PC-3 (cell line): ENCODE measurements at regions not wholly inside any gene's neighbourhood (a gene's known extent, or its start where the extent isn't known, plus 50 kb on each side); places are given as distances from the start of the nearest gene placed in this dataset.

Experiments used
- ATAC-seq: fragments of 200-7000 bp; cut with Tn5 transposase; 2 replicates; pipeline ENCODE4 v1.9.1; 2020; ENCODE audit warnings: mild to moderate bottlenecking, moderate library complexity
- BruUV-seq: library from RNA; stranded (reverse); fragments of 400-500 nt; replicated peaks from 2 replicates; lab custom pipeline; 2021; lab: Mats Ljungman, UMichigan
- CTCF ChIA-PET: fragments of 300-600 bp; sonication (Branson Sonifier 250); formaldehyde crosslinking; loops from one replicate; lab custom pipeline; 2022; ENCODE audit warnings: antibody characterized with exemption; lab: Charles Lee
- POLR2A ChIA-PET: fragments of 300-600 bp; sonication (Branson Sonifier 250); formaldehyde crosslinking; loops from one replicate; lab custom pipeline; 2022; ENCODE audit warnings: antibody characterized with exemption; ENCODE audit not compliant: unreplicated experiment; lab: Charles Lee
- DNase-seq: peaks from one replicate; pipeline ENCODE4 v3.0.0-alpha.2; 2015
- H2AFZ ChIP-seq: fragments of 300-600 bp; sonication (generic); 2 replicates; pipeline ENCODE4 v1.6.0; 2016; ENCODE audit warnings: antibody characterized with exemption, low read length
- H3F3A ChIP-seq: fragments of 300-600 bp; sonication (generic); one replicate; pipeline ENCODE4 v1.6.0; 2017; ENCODE audit warnings: antibody characterized with exemption, low read length, control low read depth, mild to moderate bottlenecking; ENCODE audit not compliant: unreplicated experiment
- H3K27ac ChIP-seq: fragments of 300-600 bp; sonication (generic); 2 replicates; pipeline ENCODE4 v1.5.1; 2016; ENCODE audit warnings: mild to moderate bottlenecking, low read length
- H3K27me3 ChIP-seq: fragments of 300-600 bp; sonication (generic); 2 replicates; pipeline ENCODE4 v1.6.1; 2016; ENCODE audit warnings: low read length, mixed read lengths
- H3K36me3 ChIP-seq: fragments of 300-600 bp; sonication (generic); 2 replicates; pipeline ENCODE4 v1.6.1; 2016; ENCODE audit warnings: low read depth, mixed run types, low read length, mixed read lengths
- H3K4me1 ChIP-seq: fragments of 300-600 bp; sonication (generic); 2 replicates; pipeline ENCODE4 v1.5.1; 2016; ENCODE audit warnings: low read length; ENCODE audit not compliant: insufficient read depth
- H3K4me2 ChIP-seq: fragments of 300-600 bp; sonication (generic); 2 replicates; pipeline ENCODE4 v1.6.0; 2016; ENCODE audit warnings: low read length
- H3K4me3 ChIP-seq: fragments of 300-600 bp; sonication (generic); 2 replicates; pipeline ENCODE4 v1.5.1; 2016; ENCODE audit warnings: mild to moderate bottlenecking, low read length, mixed read lengths
- H3K79me2 ChIP-seq: fragments of 300-600 bp; sonication (generic); 2 replicates; pipeline ENCODE4 v1.6.1; 2017; ENCODE audit warnings: low read length, mixed read lengths
- H3K9ac ChIP-seq: fragments of 300-600 bp; sonication (generic); 2 replicates; pipeline ENCODE4 v1.6.0; 2016; ENCODE audit warnings: mild to moderate bottlenecking, low read length
- H3K9me2 ChIP-seq: fragments of 300-600 bp; sonication (generic); replicated peaks from 2 replicates; pipeline ENCODE4 v1.6.1; 2016; ENCODE audit warnings: mixed run types, low read length, mixed read lengths
- H3K9me3 ChIP-seq: fragments of 300-600 bp; sonication (generic); 2 replicates; pipeline ENCODE4 v1.6.1; 2016; ENCODE audit warnings: low read length, mixed read lengths
- H4K20me1 ChIP-seq: fragments of 300-600 bp; sonication (generic); 2 replicates; pipeline ENCODE4 v1.6.1; 2016; ENCODE audit warnings: low read length, mixed read lengths
- EZH2 ChIP-seq: fragments of 300-600 bp; sonication (generic); IDR thresholded peaks from one replicate; pipeline ENCODE4 v1.6.1; 2017; ENCODE audit warnings: antibody characterized with exemption, mild to moderate bottlenecking, low read length; ENCODE audit not compliant: unreplicated experiment
- EZH2phosphoT487 ChIP-seq: fragments of 300-600 bp; sonication (generic); IDR thresholded peaks from 2 replicates; pipeline ENCODE4 v1.6.1; 2018; ENCODE audit warnings: mild to moderate bottlenecking, antibody characterized with exemption, low read length, borderline replicate concordance
- intact Hi-C: fragments of 100-400 bp; cut with micrococcal nuclease; formaldehyde crosslinking; loops from 2 replicates; pipeline ENCODE4 v1.9.0; 2023
- TF ChIP-seq, protein P1 (sequence below): fragments of 300-600 bp; sonication (generic); conservative IDR thresholded peaks from 2 replicates; pipeline ENCODE4 v1.5.1; 2017; ENCODE audit warnings: antibody characterized with exemption, low read depth, mild to moderate bottlenecking, low read length

DNA sequence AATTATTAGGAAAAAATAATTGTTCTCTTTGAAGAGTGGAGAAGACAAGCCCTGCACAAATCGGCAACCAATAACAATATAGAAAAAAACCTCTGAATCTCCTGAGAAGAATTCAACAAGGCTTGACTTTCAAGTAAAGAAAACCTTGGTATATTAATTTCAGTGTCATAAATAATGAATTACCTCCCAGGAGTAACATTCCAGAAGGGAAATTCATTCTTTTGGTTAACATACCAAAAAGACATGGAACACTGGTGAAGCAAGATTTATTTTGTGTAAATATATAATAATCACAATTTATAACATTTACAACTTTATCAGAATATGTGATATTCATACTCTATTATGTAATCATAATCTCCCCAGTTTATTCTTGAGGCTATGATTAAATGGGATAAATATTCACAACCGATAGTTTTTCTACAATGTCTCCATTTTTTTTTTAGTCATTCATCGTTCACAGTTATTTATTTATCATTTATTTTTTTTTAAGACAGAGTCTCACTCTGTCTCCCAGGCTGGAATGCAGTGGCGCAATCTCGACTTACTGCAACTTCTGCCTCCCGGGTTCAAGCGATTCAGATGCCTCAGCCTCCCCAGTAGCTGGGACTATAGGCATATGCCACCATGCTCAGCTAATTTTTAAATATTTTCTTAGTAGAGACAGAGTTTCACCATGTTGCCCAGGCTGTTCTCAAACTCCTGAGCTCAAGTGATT, 53.0 kb upstream of the RPS6KA6 start:
- Histone ChIP-seq H3K9me2 (no peaks in the 10 kb centered on the region), H3K4me3 (no peak overlapping the region), H3K4me2 (no peak overlapping the region), H2AFZ (no peak overlapping the region), H3K9me3 (no peaks in the 10 kb centered on the region), H3F3A (no peaks in the 10 kb centered on the region), H3K36me3 (no peaks in the 10 kb centered on the region), H3K4me1 (no peaks in the 10 kb centered on the region), H3K79me2 (no peaks in the 10 kb centered on the region), H3K27me3 (no peaks in the 10 kb centered on the region), H4K20me1 (no peaks in the 10 kb centered on the region), H3K9ac (no peak overlapping the region), H3K27ac (no peak overlapping the region)
- intact Hi-C loops = no loop called here
- no TSS peak for BruUV-seq
- CTCF ChIA-PET = no interaction called here
- TF ChIP-seq EZH2phosphoT487 = no peak
- TF ChIP-seq EZH2 = no peak
- TF ChIP-seq, protein P1, sequence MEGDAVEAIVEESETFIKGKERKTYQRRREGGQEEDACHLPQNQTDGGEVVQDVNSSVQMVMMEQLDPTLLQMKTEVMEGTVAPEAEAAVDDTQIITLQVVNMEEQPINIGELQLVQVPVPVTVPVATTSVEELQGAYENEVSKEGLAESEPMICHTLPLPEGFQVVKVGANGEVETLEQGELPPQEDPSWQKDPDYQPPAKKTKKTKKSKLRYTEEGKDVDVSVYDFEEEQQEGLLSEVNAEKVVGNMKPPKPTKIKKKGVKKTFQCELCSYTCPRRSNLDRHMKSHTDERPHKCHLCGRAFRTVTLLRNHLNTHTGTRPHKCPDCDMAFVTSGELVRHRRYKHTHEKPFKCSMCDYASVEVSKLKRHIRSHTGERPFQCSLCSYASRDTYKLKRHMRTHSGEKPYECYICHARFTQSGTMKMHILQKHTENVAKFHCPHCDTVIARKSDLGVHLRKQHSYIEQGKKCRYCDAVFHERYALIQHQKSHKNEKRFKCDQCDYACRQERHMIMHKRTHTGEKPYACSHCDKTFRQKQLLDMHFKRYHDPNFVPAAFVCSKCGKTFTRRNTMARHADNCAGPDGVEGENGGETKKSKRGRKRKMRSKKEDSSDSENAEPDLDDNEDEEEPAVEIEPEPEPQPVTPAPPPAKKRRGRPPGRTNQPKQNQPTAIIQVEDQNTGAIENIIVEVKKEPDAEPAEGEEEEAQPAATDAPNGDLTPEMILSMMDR = no peak
- DNase-seq (no peak), ATAC-seq (no peak)
- POLR2A ChIA-PET = no interaction called here
